ENCODE measurements at regions not wholly inside any gene's neighbourhood (a gene's known extent, or its start where the extent isn't known, plus 50 kb on each side); places are given as distances from the start of the nearest gene placed in this dataset.

- TF ChIP-seq, protein P1, sequence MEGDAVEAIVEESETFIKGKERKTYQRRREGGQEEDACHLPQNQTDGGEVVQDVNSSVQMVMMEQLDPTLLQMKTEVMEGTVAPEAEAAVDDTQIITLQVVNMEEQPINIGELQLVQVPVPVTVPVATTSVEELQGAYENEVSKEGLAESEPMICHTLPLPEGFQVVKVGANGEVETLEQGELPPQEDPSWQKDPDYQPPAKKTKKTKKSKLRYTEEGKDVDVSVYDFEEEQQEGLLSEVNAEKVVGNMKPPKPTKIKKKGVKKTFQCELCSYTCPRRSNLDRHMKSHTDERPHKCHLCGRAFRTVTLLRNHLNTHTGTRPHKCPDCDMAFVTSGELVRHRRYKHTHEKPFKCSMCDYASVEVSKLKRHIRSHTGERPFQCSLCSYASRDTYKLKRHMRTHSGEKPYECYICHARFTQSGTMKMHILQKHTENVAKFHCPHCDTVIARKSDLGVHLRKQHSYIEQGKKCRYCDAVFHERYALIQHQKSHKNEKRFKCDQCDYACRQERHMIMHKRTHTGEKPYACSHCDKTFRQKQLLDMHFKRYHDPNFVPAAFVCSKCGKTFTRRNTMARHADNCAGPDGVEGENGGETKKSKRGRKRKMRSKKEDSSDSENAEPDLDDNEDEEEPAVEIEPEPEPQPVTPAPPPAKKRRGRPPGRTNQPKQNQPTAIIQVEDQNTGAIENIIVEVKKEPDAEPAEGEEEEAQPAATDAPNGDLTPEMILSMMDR (IDR thresholded peaks at IDR 0.05; ENCODE audit: low read depth, low read length) = no peak
- Histone ChIP-seq H3K36me3 (no peaks in the 10 kb centered on the region), H3K4me1 (ENCODE audit: low read depth) (no peaks in the 10 kb centered on the region), H3K9me3 (ENCODE audit: low read depth) (no peaks in the 10 kb centered on the region), H3K4me3 (no peak overlapping the region), H3K27ac (no peak overlapping the region), H3K27me3 (no peaks in the 10 kb centered on the region)
- DNase-seq (ENCODE audit: low read depth in 1 of 2, low spot score in 1 of 2) = no peak
Measured at GRCh38 chr14:38901791-38902190, 201.2 kb downstream of the SEC23A start.

DNA sequence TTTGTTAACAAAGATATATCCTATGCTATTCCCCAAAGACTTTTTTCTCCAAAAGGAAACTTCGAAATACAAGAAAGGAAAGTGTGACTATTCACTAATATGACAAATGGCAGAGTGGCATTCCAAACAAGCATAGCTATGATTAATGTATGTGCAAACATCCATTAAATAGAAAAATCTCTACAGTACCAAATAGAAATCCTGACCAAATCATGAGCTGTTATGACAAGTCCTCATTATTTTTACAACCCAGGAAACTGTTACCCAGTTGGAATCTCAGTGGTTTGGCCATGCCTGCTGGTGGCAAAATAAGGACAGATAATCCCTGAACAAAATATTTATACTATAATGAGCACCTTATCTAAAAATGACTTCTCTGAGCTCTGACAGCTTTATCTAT lies 202.1 kb downstream of the SEC23A start:
- no peak overlapping the region for H3K27ac ChIP-seq
- no peak for DNase-seq (ENCODE audit: low read depth in 1 of 2, low spot score in 1 of 2)

GRCh38 chr14:38887696-38888095 lies 215.3 kb downstream of the SEC23A start:
- H3K9me3 ChIP-seq (ENCODE audit: low read depth) = no peaks in the 10 kb centered on the region
- no peak overlapping the region for H3K4me3 ChIP-seq
- no peak for DNase-seq (ENCODE audit: low read depth in 1 of 2, low spot score in 1 of 2)
- H3K4me1 ChIP-seq (ENCODE audit: low read depth) = no peaks in the 10 kb centered on the region
- no peak overlapping the region for H3K27ac ChIP-seq
- TF ChIP-seq, protein P1 (IDR thresholded peaks at IDR 0.05; ENCODE audit: low read depth, low read length) = no peak
- H3K27me3 ChIP-seq = no peaks in the 10 kb centered on the region
- no peaks in the 10 kb centered on the region for H3K36me3 ChIP-seq

More for the DNA sequence above, 202.1 kb downstream of the SEC23A start:
- TF ChIP-seq, protein P1 (IDR thresholded peaks at IDR 0.05; ENCODE audit: low read depth, low read length) = no peak
- H3K9me3 ChIP-seq (ENCODE audit: low read depth) = no peaks in the 10 kb centered on the region
- no peaks in the 10 kb centered on the region for H3K27me3 ChIP-seq
- H3K4me3 ChIP-seq = no peak overlapping the region
- H3K4me1 ChIP-seq (ENCODE audit: low read depth) = no peaks in the 10 kb centered on the region
- H3K36me3 ChIP-seq = no peaks in the 10 kb centered on the region

- DNase-seq (ENCODE audit: low read depth in 1 of 2, low spot score in 1 of 2) = no peak
- no peak overlapping the region for H3K4me3 ChIP-seq
- no peaks in the 10 kb centered on the region for H3K27me3 ChIP-seq
- H3K36me3 ChIP-seq = no peaks in the 10 kb centered on the region
- no peaks in the 10 kb centered on the region for H3K4me1 ChIP-seq (ENCODE audit: low read depth)
- H3K27ac ChIP-seq = no peak overlapping the region
- TF ChIP-seq, protein P1 (IDR thresholded peaks at IDR 0.05; ENCODE audit: low read depth, low read length) = no peak
- H3K9me3 ChIP-seq (ENCODE audit: low read depth) = no peaks in the 10 kb centered on the region
Measured at GRCh38 chr14:38884109-38884508, 218.9 kb downstream of the SEC23A start.

GRCh38 chr14:38883127-38883526 lies 219.9 kb downstream of the SEC23A start:
- TF ChIP-seq, protein P1 (IDR thresholded peaks at IDR 0.05; ENCODE audit: low read depth, low read length) = no peak
- DNase-seq (ENCODE audit: low read depth in 1 of 2, low spot score in 1 of 2) = no peak
- no peaks in the 10 kb centered on the region for H3K4me1 ChIP-seq (ENCODE audit: low read depth)
- H3K27ac ChIP-seq = no peak overlapping the region
- no peaks in the 10 kb centered on the region for H3K27me3 ChIP-seq
- no peaks in the 10 kb centered on the region for H3K9me3 ChIP-seq (ENCODE audit: low read depth)
- H3K4me3 ChIP-seq = no peak overlapping the region
- H3K36me3 ChIP-seq = no peaks in the 10 kb centered on the region

DNA sequence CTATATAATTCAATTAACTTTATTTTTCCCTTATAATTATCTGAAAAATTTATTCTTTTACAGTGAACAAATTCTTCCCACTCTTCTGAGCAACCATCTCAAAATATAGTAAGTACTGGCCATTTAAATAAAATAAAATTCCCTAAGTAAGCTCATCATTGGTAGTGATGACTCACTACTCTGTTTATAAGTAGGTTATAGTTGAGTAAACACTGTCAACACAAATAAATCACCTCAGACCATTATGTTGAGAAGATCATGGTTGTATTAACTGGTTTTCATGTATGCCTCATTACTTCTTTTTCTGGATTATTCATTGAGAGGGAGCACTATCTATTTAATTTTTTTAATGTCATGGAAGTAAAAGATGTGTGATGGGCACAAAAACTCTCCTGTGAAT lies 220.5 kb downstream of the SEC23A start:
- TF ChIP-seq, protein P1 (IDR thresholded peaks at IDR 0.05; ENCODE audit: low read depth, low read length) = no peak
- H3K9me3 ChIP-seq (ENCODE audit: low read depth) = no peaks in the 10 kb centered on the region
- no peak overlapping the region for H3K27ac ChIP-seq
- no peaks in the 10 kb centered on the region for H3K27me3 ChIP-seq
- H3K4me1 ChIP-seq (ENCODE audit: low read depth) = no peaks in the 10 kb centered on the region
- H3K4me3 ChIP-seq = no peak overlapping the region
- DNase-seq (ENCODE audit: low read depth in 1 of 2, low spot score in 1 of 2) = no peak
- no peaks in the 10 kb centered on the region for H3K36me3 ChIP-seq
